CD4-positive, alpha-beta T cell (primary cell): ENCODE measurements at regions not wholly inside any gene's neighbourhood (a gene's known extent, or its start where the extent isn't known, plus 50 kb on each side); places are given as distances from the start of the nearest gene placed in this dataset.

Experiments used
- ATAC-seq: fragments of 200-7000 bp; cut with Tn5 transposase; one replicate; pipeline ENCODE4 v1.10.0; 2022; ENCODE audit warnings: mild to moderate bottlenecking; ENCODE audit not compliant: poor library complexity
- CTCF ChIA-PET: fragments of 350-600 bp; sonication (Branson Sonifier 250); formaldehyde crosslinking; loops from one replicate; lab custom pipeline; 2021; ENCODE audit warnings: antibody characterized with exemption, inconsistent platforms; lab: Charles Lee
- POLR2A ChIA-PET: fragments of 350-600 bp; sonication (Branson Sonifier 250); formaldehyde crosslinking; loops from one replicate; lab custom pipeline; 2021; ENCODE audit warnings: antibody characterized with exemption, inconsistent platforms; lab: Charles Lee
- DNase-seq, 14 experiments: peaks; one replicate each; pipeline ENCODE4 v3.0.0-alpha.2; 2013 to 2020; ENCODE audit warnings: mixed read lengths in 2 of 14
- H3K27ac ChIP-seq, 2 donors: one replicate each; pipeline versions ENCODE4 v1.5.1 to v1.7.0; 2013; ENCODE audit warnings: low read length in 2 of 2, low read depth in 1 of 2, mild to moderate bottlenecking in 1 of 2
- H3K27me3 ChIP-seq, 2 experiments: 1 replicate in 1 of 2; 2 replicates in 1 of 2; pipeline versions ENCODE4 v1.6.1 to v1.7.0; 2013; ENCODE audit warnings: low read length in 2 of 2, control low read depth in 1 of 2, mild to moderate bottlenecking in 1 of 2, moderate library complexity in 1 of 2; ENCODE audit not compliant: insufficient read depth in 2 of 2, control insufficient read depth in 1 of 2
- H3K36me3 ChIP-seq: one replicate; pipeline ENCODE4 v1.6.1; 2013; ENCODE audit warnings: low read length, control low read depth; ENCODE audit not compliant: insufficient read depth
- H3K4me1 ChIP-seq: one replicate; pipeline ENCODE4 v1.6.1; 2013; ENCODE audit warnings: low read length, control low read depth; ENCODE audit not compliant: insufficient read depth
- H3K4me3 ChIP-seq: one replicate; pipeline ENCODE4 v1.5.1; 2013; ENCODE audit warnings: mild to moderate bottlenecking, low read length, moderate library complexity
- H3K9me3 ChIP-seq, 2 experiments: 1 replicate in 1 of 2; 2 replicates in 1 of 2; pipeline versions ENCODE4 v1.6.1 to v1.7.0; 2013; ENCODE audit warnings: low read length in 2 of 2, mild to moderate bottlenecking in 2 of 2, control low read depth in 1 of 2, moderate library complexity in 1 of 2; ENCODE audit not compliant: control insufficient read depth in 1 of 2, insufficient read depth in 1 of 2
- H3K27ac Mint-ChIP-seq: one replicate; pipeline ENCODE4 v1.8.0; 2020; ENCODE audit warnings: mixed read lengths
- H3K27me3 Mint-ChIP-seq: one replicate; pipeline ENCODE4 v1.8.0; 2021; ENCODE audit warnings: mixed read lengths
- H3K36me3 Mint-ChIP-seq: one replicate; pipeline ENCODE4 v1.8.0; 2021; ENCODE audit warnings: low read depth, mixed read lengths
- H3K4me1 Mint-ChIP-seq: one replicate; pipeline ENCODE4 v1.8.0; 2021; ENCODE audit warnings: low read depth, mixed read lengths
- H3K4me3 Mint-ChIP-seq: one replicate; pipeline ENCODE4 v1.8.0; 2020; ENCODE audit warnings: mild to moderate bottlenecking, mixed read lengths
- H3K9me3 Mint-ChIP-seq: one replicate; pipeline ENCODE4 v1.8.0; 2020; ENCODE audit warnings: mixed read lengths
- intact Hi-C, 2 experiments: fragments of 100-400 bp; cut with DNase I in 1 of 2; cut with micrococcal nuclease in 1 of 2; formaldehyde crosslinking; loops; one replicate each; pipeline versions ENCODE4 v1.15.1 to v1.9.0; 2023 to 2025; cut with DNase I, micrococcal nuclease
- TF ChIP-seq, protein P1 (sequence below): fragments of 200-600 bp; IDR thresholded peaks from one replicate; pipeline ENCODE4 v1.8.0; 2022; ENCODE audit warnings: antibody characterized with exemption, mild to moderate bottlenecking

DNA sequence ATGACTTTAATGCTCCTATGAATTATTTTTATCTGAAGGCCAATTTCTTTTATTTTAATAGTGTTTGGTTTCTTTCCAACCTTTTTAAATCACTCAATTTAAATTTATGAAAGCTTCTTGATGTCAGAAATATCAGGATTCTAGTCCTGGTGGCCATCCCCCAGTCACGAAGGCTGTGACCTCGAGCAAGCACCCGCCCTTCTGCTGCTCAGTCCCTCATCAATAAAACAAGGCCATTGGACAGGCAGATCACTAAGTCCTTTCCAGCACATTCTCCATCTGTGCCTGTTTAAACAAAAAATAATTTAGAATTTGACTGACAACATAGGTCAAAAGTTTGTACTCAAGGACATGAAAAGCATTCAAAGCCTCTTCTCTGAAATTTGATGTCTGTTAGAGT lies 483.6 kb upstream of the VRK2 start:
- intact Hi-C loops = no loop called here

DNA sequence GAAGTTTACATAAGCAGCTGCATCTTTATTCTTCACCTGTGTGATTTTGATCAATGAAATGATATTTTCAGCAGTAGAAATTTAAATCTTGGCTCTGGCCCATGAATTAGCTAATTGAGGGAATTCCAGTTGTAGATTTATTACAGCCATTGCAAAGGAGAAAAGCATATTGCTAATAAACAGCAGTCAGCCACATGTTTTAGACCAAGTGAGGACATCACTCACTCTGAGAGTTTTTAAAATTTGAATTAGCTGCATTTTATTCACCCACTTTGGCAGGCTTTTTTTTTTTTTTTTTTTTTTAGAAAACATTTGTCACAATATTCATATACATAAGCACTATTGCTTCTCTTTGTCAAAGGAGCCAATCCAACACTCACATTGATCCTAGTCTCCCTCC lies 479.4 kb upstream of the VRK2 start:
- H3K27ac Mint-ChIP-seq = no peak overlapping the region
- DNase-seq (no peak), ATAC-seq (no peak)
- no peaks in the 10 kb centered on the region for H3K9me3 Mint-ChIP-seq
- no peaks in the 10 kb centered on the region for H3K27me3 Mint-ChIP-seq
- Histone ChIP-seq H3K27me3 (no peaks in the 10 kb centered on the region), H3K36me3 (no peaks in the 10 kb centered on the region), H3K4me3 (no peak overlapping the region), H3K27ac (no peak overlapping the region), H3K4me1 (no peaks in the 10 kb centered on the region), H3K9me3 (no peaks in the 10 kb centered on the region)
- no peaks in the 10 kb centered on the region for H3K4me1 Mint-ChIP-seq
- TF ChIP-seq, protein P1, sequence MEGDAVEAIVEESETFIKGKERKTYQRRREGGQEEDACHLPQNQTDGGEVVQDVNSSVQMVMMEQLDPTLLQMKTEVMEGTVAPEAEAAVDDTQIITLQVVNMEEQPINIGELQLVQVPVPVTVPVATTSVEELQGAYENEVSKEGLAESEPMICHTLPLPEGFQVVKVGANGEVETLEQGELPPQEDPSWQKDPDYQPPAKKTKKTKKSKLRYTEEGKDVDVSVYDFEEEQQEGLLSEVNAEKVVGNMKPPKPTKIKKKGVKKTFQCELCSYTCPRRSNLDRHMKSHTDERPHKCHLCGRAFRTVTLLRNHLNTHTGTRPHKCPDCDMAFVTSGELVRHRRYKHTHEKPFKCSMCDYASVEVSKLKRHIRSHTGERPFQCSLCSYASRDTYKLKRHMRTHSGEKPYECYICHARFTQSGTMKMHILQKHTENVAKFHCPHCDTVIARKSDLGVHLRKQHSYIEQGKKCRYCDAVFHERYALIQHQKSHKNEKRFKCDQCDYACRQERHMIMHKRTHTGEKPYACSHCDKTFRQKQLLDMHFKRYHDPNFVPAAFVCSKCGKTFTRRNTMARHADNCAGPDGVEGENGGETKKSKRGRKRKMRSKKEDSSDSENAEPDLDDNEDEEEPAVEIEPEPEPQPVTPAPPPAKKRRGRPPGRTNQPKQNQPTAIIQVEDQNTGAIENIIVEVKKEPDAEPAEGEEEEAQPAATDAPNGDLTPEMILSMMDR = no peak
- no peak overlapping the region for H3K4me3 Mint-ChIP-seq
- ChIA-PET CTCF (no interaction called here), POLR2A (no interaction called here)
- H3K36me3 Mint-ChIP-seq = no peaks in the 10 kb centered on the region
- intact Hi-C loops = no loop called here

More for the DNA sequence above, 483.6 kb upstream of the VRK2 start:
- no peak for DNase-seq
- Histone ChIP-seq H3K27me3 (no peaks in the 10 kb centered on the region), H3K27ac (no peak overlapping the region), H3K4me1 (no peaks in the 10 kb centered on the region), H3K36me3 (no peaks in the 10 kb centered on the region), H3K9me3 (no peaks in the 10 kb centered on the region), H3K4me3 (no peak overlapping the region)
- no peak overlapping the region for H3K27ac Mint-ChIP-seq
- no peak for ATAC-seq
- H3K4me1 Mint-ChIP-seq = no peaks in the 10 kb centered on the region
- H3K9me3 Mint-ChIP-seq = no peaks in the 10 kb centered on the region
- CTCF ChIA-PET = no interaction called here
- no peaks in the 10 kb centered on the region for H3K27me3 Mint-ChIP-seq
- no peak overlapping the region for H3K4me3 Mint-ChIP-seq
- POLR2A ChIA-PET = no interaction called here
- no peaks in the 10 kb centered on the region for H3K36me3 Mint-ChIP-seq
- TF ChIP-seq, protein P1 = no peak

DNA sequence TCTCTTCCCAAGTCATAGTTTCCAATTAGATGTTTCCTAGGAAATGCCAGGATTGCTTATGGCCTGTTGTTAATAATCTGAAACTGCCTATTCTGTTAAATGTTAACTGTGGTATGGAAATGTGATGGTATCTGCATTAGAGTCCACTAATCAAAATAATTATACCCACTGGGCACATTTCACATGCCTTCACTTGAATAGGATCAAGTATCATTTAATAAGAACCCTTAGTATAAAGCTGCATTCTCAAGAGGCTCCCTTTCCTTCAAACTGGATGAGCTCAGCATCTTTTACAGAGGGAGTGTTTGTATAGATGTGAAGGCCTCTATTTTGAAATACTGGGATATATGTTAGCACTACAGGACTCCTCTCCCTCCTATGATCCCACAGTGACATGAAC lies 477.2 kb upstream of the VRK2 start:
- DNase-seq (no peak), ATAC-seq (no peak)
- H3K27me3 Mint-ChIP-seq = no peaks in the 10 kb centered on the region
- intact Hi-C loops = no loop called here
- H3K27ac ChIP-seq = no peak overlapping the region
- no peaks in the 10 kb centered on the region for H3K36me3 ChIP-seq
- no peaks in the 10 kb centered on the region for H3K9me3 Mint-ChIP-seq
- no peak overlapping the region for H3K27ac Mint-ChIP-seq
- H3K36me3 Mint-ChIP-seq = no peaks in the 10 kb centered on the region
- H3K4me3 Mint-ChIP-seq = no peak overlapping the region
- POLR2A ChIA-PET = no interaction called here
- CTCF ChIA-PET = no interaction called here
- H3K9me3 ChIP-seq = peaks cover 0 to under 1% of the 10 kb centered on the region in 2 experiments
- H3K27me3 ChIP-seq = no peaks in the 10 kb centered on the region
- no peaks in the 10 kb centered on the region for H3K4me1 ChIP-seq
- TF ChIP-seq, protein P1 = no peak
- no peaks in the 10 kb centered on the region for H3K4me1 Mint-ChIP-seq
- no peak overlapping the region for H3K4me3 ChIP-seq
